ENCODE measurements at regions not wholly inside any gene's neighbourhood (a gene's known extent, or its start where the extent isn't known, plus 50 kb on each side); places are given as distances from the start of the nearest gene placed in this dataset.
"Not testable (repeated sequence)": the region's sequence is repeated elsewhere in the genome, so short reads cannot be mapped to it uniquely, and the experiment has no call there.

GRCh38 chr5:131107128-131107527, 57.9 kb downstream of the HINT1 start:
- DNase-seq: no peak

GRCh38 chr5:131104169-131104808, 60.8 kb downstream of the HINT1 start:
- no peak for DNase-seq

- DNase-seq: no peak
These were observed 68.0 kb downstream of the HINT1 start for GRCh38 chr5:131096774-131097710.

DNA sequence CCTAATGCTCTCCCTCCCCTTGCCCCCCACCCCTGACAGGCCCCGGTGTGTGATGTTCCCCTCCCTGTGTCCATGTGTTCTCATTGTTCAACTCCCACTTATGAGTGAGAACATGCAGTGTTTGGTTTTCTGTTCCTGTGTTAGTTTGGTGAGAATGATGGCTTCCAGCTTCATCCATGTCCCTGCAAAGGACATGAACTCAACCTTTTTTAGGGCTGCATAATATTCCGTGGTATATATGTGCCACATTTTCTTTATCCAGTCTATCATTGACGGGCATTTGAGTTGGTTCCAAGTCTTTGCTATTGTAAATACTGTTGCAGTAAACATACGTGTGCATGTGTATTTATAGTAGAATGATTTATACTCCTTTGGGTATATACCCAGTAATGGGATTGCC, 69.5 kb downstream of the HINT1 start:
- DNase-seq: not testable (repeated sequence)

GRCh38 chr5:131084436-131084835, 80.6 kb downstream of the HINT1 start:
- DNase-seq: no peak

DNA sequence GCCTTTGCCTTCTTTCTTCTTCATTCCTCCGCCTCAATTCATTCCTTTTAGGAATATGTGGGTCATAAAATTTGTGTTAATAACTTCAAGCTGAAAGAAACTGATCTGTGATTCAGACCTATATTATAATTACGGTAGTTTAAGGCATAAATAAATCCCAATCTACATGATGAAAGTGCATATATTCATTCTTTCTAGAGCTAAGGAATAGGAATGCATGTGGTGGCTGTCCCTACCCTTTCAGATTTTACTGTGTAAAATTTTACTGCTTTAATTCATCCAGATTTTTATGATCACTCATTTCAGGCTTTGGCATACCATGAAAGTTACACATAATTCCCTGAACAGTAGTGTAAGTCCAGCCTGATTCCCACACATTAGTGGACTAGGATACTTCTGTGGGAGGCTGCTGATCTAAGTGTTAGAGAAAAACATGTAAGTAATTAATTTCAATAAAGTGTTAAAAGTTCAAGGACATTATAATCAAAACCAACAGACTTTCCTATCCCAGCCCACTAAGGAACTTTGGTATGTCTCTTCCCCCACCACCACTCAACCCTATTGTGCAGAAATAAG, 83.1 kb downstream of the HINT1 start:
- no peak for DNase-seq

DNA sequence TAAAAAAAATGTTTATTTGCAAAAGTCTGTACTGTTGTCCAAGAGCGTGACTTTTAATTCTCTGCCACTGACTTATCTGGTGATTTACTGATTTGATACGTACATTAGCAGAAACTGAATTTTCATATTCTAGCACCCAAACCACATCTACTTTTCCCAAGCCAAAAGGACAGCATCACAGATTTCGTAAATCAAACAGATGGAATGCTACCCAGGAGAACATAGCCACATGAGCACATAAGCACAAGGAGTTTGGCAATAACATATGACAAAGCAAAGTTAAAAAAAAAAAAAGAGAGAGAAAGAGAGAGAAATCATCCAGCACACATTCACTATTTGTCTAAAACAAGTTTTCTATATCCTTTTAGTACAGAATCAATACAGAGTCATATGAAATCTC, 83.7 kb downstream of the HINT1 start:
- DNase-seq: no peak

- DNase-seq: no peak
These were observed 85.8 kb downstream of the HINT1 start for GRCh38 chr5:131079232-131079631.

DNA sequence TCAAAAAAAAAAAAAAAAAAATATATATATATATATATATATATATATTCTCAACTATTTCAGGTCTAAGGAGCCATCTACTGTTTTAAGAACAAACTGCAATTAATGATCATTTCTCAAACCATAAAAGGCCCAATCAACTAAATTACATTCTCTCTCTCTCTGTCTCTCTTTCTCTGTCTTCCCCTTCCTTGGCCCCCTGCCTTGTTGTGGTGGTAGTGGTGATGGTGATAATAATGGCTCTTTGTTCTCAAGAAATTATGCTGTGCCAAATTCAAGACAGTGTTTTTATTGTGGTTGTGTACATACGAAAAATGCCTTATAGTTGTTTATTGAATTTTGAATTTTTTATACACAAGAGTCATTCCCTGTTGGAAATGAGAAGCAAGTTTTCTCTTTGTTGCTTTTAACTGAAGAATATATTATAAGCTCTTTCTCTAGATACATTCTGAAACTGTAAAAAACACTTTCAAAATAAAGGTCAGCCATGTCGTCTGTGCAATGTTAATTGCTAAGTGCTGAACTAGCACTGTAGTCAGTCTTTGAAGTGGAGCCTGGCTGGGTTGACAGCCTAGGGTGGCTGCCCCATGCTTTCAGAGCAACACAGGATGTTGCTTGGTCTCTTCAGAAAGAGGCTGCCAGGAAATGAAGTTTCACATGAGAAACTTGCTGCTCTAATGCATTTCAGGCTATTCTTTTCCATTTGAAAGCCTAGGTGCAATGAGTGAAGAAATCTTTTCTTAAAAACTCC, 96.0 kb downstream of the HINT1 start:
- peak; percentile 71 for DNase-seq

DNA sequence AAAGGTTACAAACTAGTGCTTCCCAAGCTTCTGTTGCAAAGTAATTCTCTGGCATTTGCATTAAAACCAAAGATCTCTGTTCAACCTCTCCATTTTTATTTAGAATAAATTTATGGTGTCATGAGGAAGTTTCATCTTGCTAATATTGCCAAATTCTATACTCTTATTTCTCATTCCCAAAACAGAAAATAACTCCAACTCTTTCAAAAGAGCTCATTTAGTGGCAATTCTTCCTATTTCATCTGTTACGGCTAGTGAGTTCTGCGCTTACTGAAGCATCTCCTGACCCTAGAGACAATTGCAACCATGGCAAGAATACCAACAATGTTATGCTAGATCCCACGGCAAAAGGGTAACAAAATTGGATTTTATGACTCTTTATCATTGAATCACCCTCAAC, 97.0 kb downstream of the HINT1 start:
- no peak for DNase-seq

DNA sequence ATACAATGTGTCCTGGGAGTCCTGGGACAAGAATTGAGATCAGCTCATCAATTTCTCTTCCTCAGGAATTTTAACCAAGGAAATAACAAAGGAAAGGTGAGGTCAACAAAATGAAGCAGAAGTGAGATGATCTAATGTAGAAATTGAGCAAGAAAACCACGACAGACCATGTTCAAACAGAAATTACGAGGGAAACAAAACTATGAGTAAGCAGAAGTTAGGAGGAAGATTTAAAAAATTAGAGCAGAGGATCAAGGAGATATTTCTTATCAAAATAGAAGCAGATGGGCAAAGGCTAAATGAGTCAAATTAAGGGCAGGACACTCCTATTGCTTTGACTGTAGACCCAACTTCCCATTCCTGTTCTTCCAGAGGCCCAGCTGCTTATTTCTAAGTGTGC, 97.4 kb downstream of the HINT1 start:
- no peak for DNase-seq

DNA sequence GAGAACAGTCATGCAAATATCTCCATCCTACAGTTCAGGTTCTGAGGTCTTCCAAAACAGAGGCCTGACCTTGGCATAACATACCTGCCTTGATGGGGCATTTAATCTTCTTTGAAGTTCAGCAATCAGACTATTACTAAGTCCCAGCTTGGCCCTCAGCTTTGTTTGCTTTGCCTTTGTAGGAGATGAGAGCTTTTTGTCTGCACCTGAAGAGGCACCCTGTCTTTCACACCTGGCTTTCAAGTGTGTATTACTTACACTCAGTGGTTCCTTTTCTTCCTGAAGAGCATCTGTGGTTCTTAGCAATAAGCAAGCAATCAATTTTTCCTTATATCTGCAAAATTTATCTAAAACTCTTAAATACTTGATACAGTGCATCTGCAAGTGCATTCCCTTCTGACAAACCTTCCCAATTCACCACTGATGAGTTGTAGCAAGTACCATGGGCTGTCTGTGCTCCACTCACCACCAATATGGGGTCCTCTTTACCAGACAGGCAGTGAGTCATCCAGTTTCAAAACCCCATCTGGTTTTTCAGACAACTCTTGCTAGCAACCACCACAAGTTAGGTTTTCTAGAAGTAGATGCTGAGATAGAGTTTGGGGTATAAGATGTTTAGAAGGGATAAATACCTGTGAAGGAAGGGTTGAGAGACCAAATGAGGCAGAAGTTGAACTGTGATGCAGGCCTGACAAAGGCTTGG, 100.2 kb downstream of the HINT1 start:
- DNase-seq: peak; percentile 10

- DNase-seq: no peak
These were observed 122.9 kb downstream of the HINT1 start for GRCh38 chr5:131042021-131042789.

GRCh38 chr5:131023498-131023865, 141.6 kb downstream of the HINT1 start:
- DNase-seq: no peak

DNA sequence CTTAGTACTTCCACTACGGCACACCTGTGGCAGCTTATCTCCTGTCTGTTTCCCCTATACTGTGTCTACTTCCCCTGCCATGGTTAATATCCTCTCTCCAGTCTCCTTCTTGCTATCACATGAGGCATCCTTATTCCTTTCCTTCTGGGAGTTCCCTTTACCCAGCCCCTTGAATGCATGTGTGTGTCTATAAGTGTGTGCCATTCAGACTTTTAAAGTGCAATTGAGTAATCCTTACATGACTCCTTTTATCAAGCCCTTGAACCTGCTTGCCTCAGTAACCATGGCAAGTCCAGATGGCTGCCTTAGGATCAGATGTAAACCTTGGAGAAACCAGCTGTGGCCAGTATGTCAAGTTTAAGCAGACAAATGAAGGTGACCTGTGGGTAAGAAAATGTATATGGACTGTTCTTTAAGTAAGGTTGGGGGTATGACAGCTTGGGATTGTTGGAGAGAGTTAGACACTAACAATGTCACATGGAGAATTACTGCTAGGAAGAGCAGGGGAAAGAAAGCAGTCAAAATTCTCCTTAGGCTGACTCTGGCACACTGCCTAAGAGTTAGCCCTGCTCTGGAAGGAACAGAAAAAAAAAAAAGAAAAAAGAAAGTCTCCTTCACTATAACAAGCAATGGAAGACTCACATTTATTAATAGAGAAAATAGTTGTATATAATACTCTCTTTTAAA, 142.1 kb downstream of the HINT1 start:
- DNase-seq: no peak

DNA sequence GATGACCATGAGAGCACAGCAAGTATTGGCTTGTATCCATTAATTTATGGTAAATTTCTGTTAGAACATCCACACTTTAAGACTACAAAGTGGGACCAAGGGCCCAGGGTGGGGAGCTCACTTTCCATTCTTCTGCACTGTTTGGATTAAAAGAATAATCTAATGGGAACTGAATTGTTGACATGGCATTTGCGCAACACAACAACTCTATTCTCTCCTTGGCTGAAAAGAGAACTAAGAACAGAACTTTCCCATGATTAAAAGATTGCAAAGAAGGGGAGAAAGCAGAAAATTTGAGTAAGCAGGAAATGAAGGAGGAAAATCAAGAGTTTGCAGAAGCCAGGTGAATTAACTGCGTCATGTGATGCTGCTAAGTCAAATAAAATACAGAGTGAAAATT, 143.4 kb downstream of the HINT1 start:
- no peak for DNase-seq

DNA sequence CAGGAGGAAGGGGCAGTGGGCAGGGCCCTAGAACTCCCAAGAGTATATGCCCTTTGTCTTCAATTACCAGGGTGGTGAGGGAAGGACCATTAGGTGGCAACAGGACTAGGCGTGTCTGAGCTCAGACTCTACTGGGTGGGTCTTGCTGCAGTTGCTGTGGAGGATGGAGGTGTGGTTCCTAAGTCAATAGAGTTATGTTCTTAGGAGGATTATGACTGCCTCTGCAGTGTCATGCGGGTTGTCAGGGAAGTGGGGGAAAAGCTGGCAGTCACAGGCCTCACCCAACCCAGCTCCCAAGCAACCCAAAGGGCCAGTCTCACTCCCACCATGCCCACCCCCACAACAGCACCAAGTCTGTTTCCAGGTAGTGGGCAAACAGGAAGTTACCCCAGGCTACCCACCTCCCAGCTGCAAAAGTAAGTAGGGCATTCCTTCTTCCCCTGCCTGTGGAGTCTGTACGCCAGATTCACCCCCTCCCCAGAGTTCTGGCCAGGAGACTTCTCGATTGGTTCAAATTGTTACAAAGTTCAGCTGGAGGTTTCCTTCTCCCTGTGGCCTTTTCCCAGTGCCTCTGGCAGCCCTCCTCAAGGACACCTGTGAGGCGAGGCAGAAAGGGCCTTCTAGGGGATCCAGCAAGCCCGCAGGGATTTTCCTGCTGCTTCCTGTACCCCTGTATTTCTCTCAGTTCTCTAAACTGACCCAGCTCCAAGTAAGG, 145.3 kb downstream of the HINT1 start:
- no peak for DNase-seq

DNA sequence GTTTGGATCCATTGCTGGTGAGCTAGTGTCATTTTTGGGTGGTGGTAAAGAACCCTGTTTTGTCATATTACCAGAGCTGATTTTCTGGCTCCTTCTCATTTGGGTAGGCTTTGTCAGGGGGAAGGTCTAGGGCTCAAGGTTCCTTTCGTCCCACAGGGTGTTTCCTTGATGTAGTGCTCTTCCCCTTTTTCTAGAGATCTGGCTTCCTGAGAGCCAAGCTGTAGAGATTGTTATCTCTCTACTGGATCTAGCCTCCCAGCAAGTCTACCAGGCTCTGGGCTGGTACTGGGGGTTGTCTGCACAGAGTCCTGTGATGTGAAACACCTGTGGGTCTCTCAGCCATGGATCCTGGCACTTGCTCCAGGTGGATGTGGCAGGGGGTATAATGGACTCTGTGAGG, 145.9 kb downstream of the HINT1 start:
- DNase-seq: no peak

DNA sequence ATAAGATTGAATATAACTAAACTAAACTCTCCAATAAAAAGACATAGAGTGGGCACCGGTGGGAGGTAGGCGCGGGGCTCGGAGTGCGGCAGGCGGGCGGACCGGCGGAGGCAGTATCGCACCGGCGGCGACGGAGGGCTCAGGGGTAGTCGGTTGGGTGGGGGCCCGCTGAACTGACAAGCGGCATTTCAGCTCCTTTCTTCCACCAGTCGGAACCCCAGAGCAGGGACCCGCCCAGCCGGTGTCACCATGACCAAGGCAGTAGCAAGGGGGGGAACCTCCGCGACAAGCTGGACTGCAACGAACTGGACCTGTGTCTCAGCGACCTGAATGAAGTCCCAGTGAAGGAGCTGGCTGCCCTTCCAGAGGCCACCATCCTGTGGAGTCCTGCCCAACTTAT, 156.7 kb downstream of the HINT1 start:
- no peak for DNase-seq

DNA sequence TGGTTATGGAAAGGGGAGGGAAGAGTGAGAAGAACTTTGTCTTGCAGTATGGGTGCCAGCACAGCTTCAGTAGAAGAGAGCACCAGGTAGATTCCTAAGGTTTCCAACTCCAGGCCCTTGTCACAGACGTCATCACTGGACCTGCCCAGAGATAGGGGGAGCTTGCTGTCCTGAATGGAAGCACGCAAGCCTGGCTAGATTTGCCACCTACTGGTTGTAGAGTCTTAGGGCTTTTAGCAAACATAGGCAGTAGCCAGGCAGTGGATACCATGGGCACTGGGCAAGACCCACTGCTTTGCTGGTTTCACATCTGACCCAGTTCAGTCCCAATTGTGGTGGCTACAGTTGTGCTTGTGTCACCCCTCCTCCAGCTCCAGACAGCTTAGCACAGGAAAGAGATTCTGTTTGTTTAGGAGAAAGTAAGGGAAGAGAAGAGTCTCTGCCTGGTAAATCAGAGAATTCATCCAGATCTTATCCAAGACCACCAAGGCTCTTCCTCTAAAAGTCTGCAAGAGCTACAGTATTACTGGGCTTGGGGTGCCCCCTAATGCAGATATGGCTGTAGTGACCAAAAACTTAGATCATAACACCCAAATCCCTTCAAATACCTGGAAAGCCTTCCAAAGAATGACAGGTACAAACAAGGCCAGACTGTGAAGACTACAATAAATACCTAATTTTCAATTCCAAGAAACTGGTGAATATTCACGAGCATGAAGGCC, 158.9 kb downstream of the HINT1 start:
- no peak for DNase-seq
